ENCODE measurements at regions not wholly inside any gene's neighbourhood (a gene's known extent, or its start where the extent isn't known, plus 50 kb on each side); places are given as distances from the start of the nearest gene placed in this dataset.

DNA sequence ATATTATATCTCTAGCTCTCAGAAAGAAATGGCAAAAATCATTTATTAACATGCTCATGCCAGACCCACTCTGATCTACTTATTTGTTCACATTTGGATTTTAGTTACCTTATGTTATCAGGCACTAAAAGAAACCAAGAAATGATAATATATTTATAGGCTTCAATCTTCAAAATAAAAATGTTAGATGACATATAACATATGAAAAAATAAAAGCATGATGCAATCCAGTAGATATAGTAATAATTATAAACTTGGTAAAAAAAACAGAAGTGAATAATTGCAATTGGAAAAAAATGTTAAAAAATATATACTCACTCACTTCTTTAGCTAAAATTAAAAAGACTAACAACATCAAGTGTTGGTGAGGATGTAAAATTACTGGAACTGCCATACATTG is 248.3 kb upstream of the VRK2 start:
- TF ChIP-seq ESRRG (CRISPR knock-in tag; IDR thresholded peaks at IDR 0.05) (no peak), TOX (CRISPR knock-in tag; IDR thresholded peaks at IDR 0.05; ENCODE audit: borderline replicate concordance) (no peak), ZNF565 (CRISPR knock-in tag; conservative IDR thresholded peaks at IDR 0.05; ENCODE audit: low read depth) (no peak), BACH2 (CRISPR knock-in tag; IDR thresholded peaks at IDR 0.05; ENCODE audit: borderline replicate concordance) (no peak), ZNF8 (CRISPR knock-in tag; IDR thresholded peaks at IDR 0.05) (no peak), ZFP3 (CRISPR knock-in tag; IDR thresholded peaks at IDR 0.05) (no peak), GLIS3 (CRISPR knock-in tag; IDR thresholded peaks at IDR 0.05) (no peak), TCF4 (CRISPR knock-in tag; IDR thresholded peaks at IDR 0.05; ENCODE audit: borderline replicate concordance) (no peak), PPARA (CRISPR knock-in tag; IDR thresholded peaks at IDR 0.05; ENCODE audit: borderline replicate concordance) (no peak), ZNF70 (CRISPR knock-in tag; IDR thresholded peaks at IDR 0.05) (no peak), ISL1 (CRISPR knock-in tag; IDR thresholded peaks at IDR 0.05) (no peak), RARB (CRISPR knock-in tag; IDR thresholded peaks at IDR 0.05) (no peak), ZFP30 (CRISPR knock-in tag; IDR thresholded peaks at IDR 0.05) (no peak)
- TF ChIP-seq, protein P1, sequence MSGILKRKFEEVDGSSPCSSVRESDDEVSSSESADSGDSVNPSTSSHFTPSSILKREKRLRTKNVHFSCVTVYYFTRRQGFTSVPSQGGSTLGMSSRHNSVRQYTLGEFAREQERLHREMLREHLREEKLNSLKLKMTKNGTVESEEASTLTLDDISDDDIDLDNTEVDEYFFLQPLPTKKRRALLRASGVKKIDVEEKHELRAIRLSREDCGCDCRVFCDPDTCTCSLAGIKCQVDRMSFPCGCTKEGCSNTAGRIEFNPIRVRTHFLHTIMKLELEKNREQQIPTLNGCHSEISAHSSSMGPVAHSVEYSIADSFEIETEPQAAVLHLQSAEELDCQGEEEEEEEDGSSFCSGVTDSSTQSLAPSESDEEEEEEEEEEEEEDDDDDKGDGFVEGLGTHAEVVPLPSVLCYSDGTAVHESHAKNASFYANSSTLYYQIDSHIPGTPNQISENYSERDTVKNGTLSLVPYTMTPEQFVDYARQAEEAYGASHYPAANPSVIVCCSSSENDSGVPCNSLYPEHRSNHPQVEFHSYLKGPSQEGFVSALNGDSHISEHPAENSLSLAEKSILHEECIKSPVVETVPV (CRISPR knock-in tag; IDR thresholded peaks at IDR 0.05), result no peak
- TF ChIP-seq, protein P2, sequence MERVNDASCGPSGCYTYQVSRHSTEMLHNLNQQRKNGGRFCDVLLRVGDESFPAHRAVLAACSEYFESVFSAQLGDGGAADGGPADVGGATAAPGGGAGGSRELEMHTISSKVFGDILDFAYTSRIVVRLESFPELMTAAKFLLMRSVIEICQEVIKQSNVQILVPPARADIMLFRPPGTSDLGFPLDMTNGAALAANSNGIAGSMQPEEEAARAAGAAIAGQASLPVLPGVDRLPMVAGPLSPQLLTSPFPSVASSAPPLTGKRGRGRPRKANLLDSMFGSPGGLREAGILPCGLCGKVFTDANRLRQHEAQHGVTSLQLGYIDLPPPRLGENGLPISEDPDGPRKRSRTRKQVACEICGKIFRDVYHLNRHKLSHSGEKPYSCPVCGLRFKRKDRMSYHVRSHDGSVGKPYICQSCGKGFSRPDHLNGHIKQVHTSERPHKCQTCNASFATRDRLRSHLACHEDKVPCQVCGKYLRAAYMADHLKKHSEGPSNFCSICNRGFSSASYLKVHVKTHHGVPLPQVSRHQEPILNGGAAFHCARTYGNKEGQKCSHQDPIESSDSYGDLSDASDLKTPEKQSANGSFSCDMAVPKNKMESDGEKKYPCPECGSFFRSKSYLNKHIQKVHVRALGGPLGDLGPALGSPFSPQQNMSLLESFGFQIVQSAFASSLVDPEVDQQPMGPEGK (CRISPR knock-in tag; IDR thresholded peaks at IDR 0.05; ENCODE audit: borderline replicate concordance), result no peak
- ATAC-seq, result no peak

DNA sequence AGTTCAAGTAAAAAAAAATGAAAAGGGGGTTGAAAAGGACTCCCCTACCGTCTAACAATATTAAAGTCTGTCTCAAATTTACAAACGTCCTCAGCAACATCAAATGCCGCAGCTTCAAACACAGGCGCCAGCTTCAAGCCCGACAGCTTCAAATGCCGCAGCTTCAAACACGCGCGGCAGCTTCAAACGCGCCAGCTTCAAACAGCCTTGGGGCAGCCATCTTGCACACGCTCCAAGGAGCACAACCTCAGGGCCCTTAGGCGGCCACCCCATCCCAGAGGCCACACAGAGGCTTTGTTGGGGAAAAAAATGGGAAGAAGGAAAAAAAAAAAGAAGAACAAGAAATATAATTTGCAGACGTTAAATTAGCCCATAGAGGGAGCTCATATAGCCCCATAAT is 244.4 kb upstream of the VRK2 start:
- ATAC-seq, result no peak
- no peak for TF ChIP-seq TOX (CRISPR knock-in tag; IDR thresholded peaks at IDR 0.05; ENCODE audit: borderline replicate concordance)
- no peak for TF ChIP-seq ZNF8 (CRISPR knock-in tag; IDR thresholded peaks at IDR 0.05)
- no peak for TF ChIP-seq OSR1 (CRISPR knock-in tag; IDR thresholded peaks at IDR 0.05)
- no peak for TF ChIP-seq PPARA (CRISPR knock-in tag; IDR thresholded peaks at IDR 0.05; ENCODE audit: borderline replicate concordance)
- TF ChIP-seq ESRRG (CRISPR knock-in tag; IDR thresholded peaks at IDR 0.05), result no peak
- no peak for TF ChIP-seq ARNTL (CRISPR knock-in tag; IDR thresholded peaks at IDR 0.05; ENCODE audit: borderline replicate concordance, low read depth)
- TF ChIP-seq, protein P1 (CRISPR knock-in tag; IDR thresholded peaks at IDR 0.05), result no peak
- no peak for TF ChIP-seq ISL1 (CRISPR knock-in tag; IDR thresholded peaks at IDR 0.05)
- no peak for TF ChIP-seq RARB (CRISPR knock-in tag; IDR thresholded peaks at IDR 0.05)
- TF ChIP-seq, protein P3, sequence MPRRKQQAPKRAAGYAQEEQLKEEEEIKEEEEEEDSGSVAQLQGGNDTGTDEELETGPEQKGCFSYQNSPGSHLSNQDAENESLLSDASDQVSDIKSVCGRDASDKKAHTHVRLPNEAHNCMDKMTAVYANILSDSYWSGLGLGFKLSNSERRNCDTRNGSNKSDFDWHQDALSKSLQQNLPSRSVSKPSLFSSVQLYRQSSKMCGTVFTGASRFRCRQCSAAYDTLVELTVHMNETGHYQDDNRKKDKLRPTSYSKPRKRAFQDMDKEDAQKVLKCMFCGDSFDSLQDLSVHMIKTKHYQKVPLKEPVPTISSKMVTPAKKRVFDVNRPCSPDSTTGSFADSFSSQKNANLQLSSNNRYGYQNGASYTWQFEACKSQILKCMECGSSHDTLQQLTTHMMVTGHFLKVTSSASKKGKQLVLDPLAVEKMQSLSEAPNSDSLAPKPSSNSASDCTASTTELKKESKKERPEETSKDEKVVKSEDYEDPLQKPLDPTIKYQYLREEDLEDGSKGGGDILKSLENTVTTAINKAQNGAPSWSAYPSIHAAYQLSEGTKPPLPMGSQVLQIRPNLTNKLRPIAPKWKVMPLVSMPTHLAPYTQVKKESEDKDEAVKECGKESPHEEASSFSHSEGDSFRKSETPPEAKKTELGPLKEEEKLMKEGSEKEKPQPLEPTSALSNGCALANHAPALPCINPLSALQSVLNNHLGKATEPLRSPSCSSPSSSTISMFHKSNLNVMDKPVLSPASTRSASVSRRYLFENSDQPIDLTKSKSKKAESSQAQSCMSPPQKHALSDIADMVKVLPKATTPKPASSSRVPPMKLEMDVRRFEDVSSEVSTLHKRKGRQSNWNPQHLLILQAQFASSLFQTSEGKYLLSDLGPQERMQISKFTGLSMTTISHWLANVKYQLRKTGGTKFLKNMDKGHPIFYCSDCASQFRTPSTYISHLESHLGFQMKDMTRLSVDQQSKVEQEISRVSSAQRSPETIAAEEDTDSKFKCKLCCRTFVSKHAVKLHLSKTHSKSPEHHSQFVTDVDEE (CRISPR knock-in tag; IDR thresholded peaks at IDR 0.05), result no peak
- no peak for TF ChIP-seq ZNF565 (CRISPR knock-in tag; conservative IDR thresholded peaks at IDR 0.05; ENCODE audit: low read depth)
- no peak for TF ChIP-seq ZC3H10 (CRISPR knock-in tag; IDR thresholded peaks at IDR 0.05)

DNA sequence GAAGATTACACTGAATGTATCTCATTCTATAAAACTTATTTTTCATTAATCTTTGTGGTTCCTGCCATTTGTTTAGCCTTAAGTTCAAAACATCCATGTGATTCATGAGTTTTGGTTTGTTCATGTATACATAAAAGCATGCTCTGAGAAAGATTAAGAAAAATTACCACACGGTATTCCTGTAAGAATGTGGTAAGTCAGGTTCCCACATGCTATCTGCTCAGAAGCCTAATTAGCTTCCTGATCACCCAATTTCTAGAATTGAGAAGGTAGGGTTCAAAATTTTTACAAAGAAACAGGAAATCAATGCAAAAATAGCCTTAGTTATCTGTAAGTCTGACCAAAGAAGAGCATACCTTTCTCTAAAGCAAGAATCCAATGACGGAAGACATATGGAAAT is 241.6 kb upstream of the VRK2 start:
- ATAC-seq, result no peak
- TF ChIP-seq, protein P2 (CRISPR knock-in tag; IDR thresholded peaks at IDR 0.05; ENCODE audit: borderline replicate concordance), result no peak
- TF ChIP-seq, protein P4, sequence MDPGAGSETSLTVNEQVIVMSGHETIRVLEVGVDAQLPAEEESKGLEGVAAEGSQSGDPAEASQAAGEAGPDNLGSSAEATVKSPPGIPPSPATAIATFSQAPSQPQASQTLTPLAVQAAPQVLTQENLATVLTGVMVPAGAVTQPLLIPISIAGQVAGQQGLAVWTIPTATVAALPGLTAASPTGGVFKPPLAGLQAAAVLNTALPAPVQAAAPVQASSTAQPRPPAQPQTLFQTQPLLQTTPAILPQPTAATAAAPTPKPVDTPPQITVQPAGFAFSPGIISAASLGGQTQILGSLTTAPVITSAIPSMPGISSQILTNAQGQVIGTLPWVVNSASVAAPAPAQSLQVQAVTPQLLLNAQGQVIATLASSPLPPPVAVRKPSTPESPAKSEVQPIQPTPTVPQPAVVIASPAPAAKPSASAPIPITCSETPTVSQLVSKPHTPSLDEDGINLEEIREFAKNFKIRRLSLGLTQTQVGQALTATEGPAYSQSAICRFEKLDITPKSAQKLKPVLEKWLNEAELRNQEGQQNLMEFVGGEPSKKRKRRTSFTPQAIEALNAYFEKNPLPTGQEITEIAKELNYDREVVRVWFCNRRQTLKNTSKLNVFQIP (CRISPR knock-in tag; IDR thresholded peaks at IDR 0.05; ENCODE audit: borderline replicate concordance, low read depth), result no peak
- TF ChIP-seq ISL1 (CRISPR knock-in tag; IDR thresholded peaks at IDR 0.05), result no peak
- no peak for TF ChIP-seq ZC3H10 (CRISPR knock-in tag; IDR thresholded peaks at IDR 0.05)
- TF ChIP-seq RARB (CRISPR knock-in tag; IDR thresholded peaks at IDR 0.05), result no peak
- TF ChIP-seq OSR1 (CRISPR knock-in tag; IDR thresholded peaks at IDR 0.05), result no peak
- no peak for TF ChIP-seq BACH2 (CRISPR knock-in tag; IDR thresholded peaks at IDR 0.05; ENCODE audit: borderline replicate concordance)
- TF ChIP-seq TCF4 (CRISPR knock-in tag; IDR thresholded peaks at IDR 0.05; ENCODE audit: borderline replicate concordance), result no peak
- TF ChIP-seq SNAI2 (CRISPR knock-in tag; IDR thresholded peaks at IDR 0.05), result no peak
- TF ChIP-seq ZFP3 (CRISPR knock-in tag; IDR thresholded peaks at IDR 0.05), result no peak

All from SK-N-SH treated with all-trans-retinoic acid at 6 μM for 48 hours (cell line).